SK-N-SH (cell line): ENCODE measurements at regions not wholly inside any gene's neighbourhood (a gene's known extent, or its start where the extent isn't known, plus 50 kb on each side); places are given as distances from the start of the nearest gene placed in this dataset.

ENCODE experiments used
- CHD2 ChIP-seq: fragments of 150-350 bp; IDR thresholded peaks from 2 replicates; pipeline ENCODE4 v1.6.1; 2018; ENCODE audit warnings: low read length; ENCODE audit not compliant: partially characterized antibody
- ELF1 ChIP-seq: IDR thresholded peaks from 2 replicates; pipeline ENCODE4 v1.4.0; 2012
- EP300 ChIP-seq, 2 experiments: IDR thresholded peaks; 2 replicates each; pipeline versions ENCODE4 v1.4.0 to v1.6.1; 2012; ENCODE audit warnings: borderline replicate concordance in 1 of 2, low read depth in 1 of 2, low read length in 1 of 2
- EZH2phosphoT487 ChIP-seq: fragments of 200-600 bp; sonication (generic); IDR thresholded peaks from 2 replicates; pipeline ENCODE4 v1.6.1; 2017; ENCODE audit warnings: low read depth, mixed run types, mild to moderate bottlenecking, antibody characterized with exemption, moderate library complexity, borderline replicate concordance
- GABPA ChIP-seq: IDR thresholded peaks from 2 replicates; pipeline ENCODE4 v1.4.0; 2012; ENCODE audit warnings: low read depth, mild to moderate bottlenecking
- JUND ChIP-seq: IDR thresholded peaks from 2 replicates; pipeline ENCODE4 v1.4.0; 2012
- NRF1 ChIP-seq: IDR thresholded peaks from 2 replicates; pipeline ENCODE4 v1.6.1; 2012; ENCODE audit warnings: low read depth, mild to moderate bottlenecking, low read length
- POLR2AphosphoS5 ChIP-seq: IDR thresholded peaks from 2 replicates; pipeline ENCODE4 v1.6.1; 2012; ENCODE audit warnings: low read depth, low read length
- RCOR1 ChIP-seq: fragments of 150-350 bp; IDR thresholded peaks from 2 replicates; pipeline ENCODE4 v1.6.1; 2017; ENCODE audit warnings: antibody characterized with exemption, low read length
- SMC3 ChIP-seq: IDR thresholded peaks from 2 replicates; pipeline ENCODE4 v1.6.1; 2012; ENCODE audit warnings: low read depth, low read length, improper control_type of control experiment
- TAF1 ChIP-seq: IDR thresholded peaks from 2 replicates; pipeline ENCODE4 v1.6.1; 2012; ENCODE audit warnings: low read depth, mild to moderate bottlenecking, low read length, moderate library complexity, borderline replicate concordance
- USF2 ChIP-seq: fragments of 150-350 bp; IDR thresholded peaks from 2 replicates; pipeline ENCODE4 v1.6.1; 2017; ENCODE audit warnings: antibody characterized with exemption, low read length, low read depth, borderline replicate concordance
- YY1 ChIP-seq: IDR thresholded peaks from 2 replicates; pipeline ENCODE4 v1.4.0; 2012; ENCODE audit warnings: low read depth, mild to moderate bottlenecking
- TF ChIP-seq, protein P1 (sequence below): fragments of 200-600 bp; sonication (generic); IDR thresholded peaks from 2 replicates; pipeline ENCODE4 v1.6.1; 2017; ENCODE audit warnings: antibody characterized with exemption, mild to moderate bottlenecking, moderate library complexity

- TF ChIP-seq, protein P1, sequence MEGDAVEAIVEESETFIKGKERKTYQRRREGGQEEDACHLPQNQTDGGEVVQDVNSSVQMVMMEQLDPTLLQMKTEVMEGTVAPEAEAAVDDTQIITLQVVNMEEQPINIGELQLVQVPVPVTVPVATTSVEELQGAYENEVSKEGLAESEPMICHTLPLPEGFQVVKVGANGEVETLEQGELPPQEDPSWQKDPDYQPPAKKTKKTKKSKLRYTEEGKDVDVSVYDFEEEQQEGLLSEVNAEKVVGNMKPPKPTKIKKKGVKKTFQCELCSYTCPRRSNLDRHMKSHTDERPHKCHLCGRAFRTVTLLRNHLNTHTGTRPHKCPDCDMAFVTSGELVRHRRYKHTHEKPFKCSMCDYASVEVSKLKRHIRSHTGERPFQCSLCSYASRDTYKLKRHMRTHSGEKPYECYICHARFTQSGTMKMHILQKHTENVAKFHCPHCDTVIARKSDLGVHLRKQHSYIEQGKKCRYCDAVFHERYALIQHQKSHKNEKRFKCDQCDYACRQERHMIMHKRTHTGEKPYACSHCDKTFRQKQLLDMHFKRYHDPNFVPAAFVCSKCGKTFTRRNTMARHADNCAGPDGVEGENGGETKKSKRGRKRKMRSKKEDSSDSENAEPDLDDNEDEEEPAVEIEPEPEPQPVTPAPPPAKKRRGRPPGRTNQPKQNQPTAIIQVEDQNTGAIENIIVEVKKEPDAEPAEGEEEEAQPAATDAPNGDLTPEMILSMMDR = no peak
- TF ChIP-seq POLR2AphosphoS5 (no peak), EP300 (IDR thresholded peaks at IDR 0.05; ENCODE audit: borderline replicate concordance in 1 of 2, low read depth in 1 of 2, low read length in 1 of 2) (no peak), NRF1 (no peak), TAF1 (no peak), EZH2phosphoT487 (no peak), JUND (no peak), CHD2 (no peak), YY1 (no peak), USF2 (no peak), SMC3 (no peak), ELF1 (no peak), RCOR1 (no peak), GABPA (no peak)
Measured at GRCh38 chr6:37558646-37559045, 59.0 kb upstream of the CCDC167 start.
